ENCODE measurements at regions not wholly inside any gene's neighbourhood (a gene's known extent, or its start where the extent isn't known, plus 50 kb on each side); places are given as distances from the start of the nearest gene placed in this dataset.

DNA sequence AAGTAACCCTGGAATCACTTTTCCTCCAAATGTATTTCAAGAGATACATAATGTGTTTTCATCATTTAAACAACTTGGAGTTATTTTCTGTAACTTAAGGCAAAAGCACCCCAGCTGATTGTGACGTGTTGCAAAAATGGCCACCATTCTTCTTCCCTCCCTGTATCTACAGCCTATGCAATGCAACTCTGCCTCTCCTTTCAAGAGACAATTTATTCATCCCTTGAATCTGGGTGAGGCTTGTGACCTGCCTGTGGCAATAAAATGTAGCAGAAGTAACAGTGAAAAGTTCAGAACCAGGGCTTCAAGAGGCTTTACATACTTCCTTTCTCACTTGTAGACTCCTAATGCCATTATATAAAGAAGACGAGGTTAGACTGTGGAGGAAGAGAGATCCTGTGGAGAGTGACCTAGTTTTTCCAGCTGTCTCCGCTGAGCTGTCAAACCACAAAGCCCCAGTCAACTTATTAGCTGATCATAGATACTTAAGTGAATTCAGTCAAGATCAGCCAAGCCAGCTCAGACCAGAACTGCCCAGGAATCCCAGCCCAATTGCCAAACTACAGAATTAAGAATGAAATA lies 81.0 kb upstream of the KLF3 start:
- no peak overlapping the region for H3K4me3 Mint-ChIP-seq
- H3K36me3 Mint-ChIP-seq (ENCODE audit: low read depth) = no peaks in the 10 kb centered on the region
- peaks cover 17% of the 10 kb centered on the region for H3K4me1 Mint-ChIP-seq (ENCODE audit: low read depth)

DNA sequence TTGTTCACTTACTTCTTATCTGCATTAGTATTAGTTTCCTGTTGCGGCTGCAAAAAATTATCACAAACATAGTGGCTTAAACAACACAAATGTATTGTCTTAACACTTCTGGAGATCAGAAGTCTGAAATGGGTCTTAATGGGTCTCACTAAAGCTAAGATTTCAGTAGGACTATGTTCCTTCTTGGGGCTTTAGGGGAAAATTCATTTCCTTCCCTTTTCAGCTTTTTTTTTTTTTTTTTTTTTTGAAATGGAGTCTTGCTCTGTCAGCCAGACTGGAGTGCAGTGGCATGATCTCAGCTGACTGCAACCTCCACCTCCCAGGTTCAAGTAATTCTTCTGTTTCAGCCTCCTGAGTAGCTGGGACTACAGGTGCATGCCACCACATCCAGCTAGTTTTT lies 78.1 kb upstream of the KLF3 start:
- peak overlapping the region; percentile 29 for H3K27ac Mint-ChIP-seq
- H3K36me3 Mint-ChIP-seq (ENCODE audit: low read depth) = no peaks in the 10 kb centered on the region
- H3K4me3 Mint-ChIP-seq = no peak overlapping the region
- peaks cover 17% of the 10 kb centered on the region for H3K4me1 Mint-ChIP-seq (ENCODE audit: low read depth)
- H3K9me3 Mint-ChIP-seq = peaks cover 6% of the 10 kb centered on the region
- peaks cover 3% of the 10 kb centered on the region for H3K27me3 Mint-ChIP-seq

More for the DNA sequence above, 81.0 kb upstream of the KLF3 start:
- no peak overlapping the region for H3K27ac Mint-ChIP-seq
- H3K9me3 Mint-ChIP-seq = peaks cover 3% of the 10 kb centered on the region
- peaks cover 3% of the 10 kb centered on the region for H3K27me3 Mint-ChIP-seq

DNA sequence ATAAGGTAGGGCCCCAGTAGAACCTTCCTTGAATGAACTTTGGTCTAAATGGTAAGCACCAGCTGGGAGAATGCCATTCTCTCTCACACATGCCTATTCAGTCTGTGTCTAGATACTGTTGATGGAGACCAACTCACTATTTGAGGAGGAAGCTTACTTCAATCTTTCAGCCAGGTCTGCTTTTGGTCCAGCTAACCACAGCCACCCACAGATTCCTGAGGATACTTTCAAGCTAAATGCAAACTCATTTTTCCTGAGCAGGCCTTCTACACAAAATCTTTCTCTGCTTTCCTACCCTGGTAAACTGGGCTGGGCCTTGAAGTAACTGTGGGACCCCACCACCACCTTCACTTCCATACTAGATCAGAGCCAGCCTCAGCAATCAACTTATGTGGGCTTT lies 76.9 kb upstream of the KLF3 start:
- Mint-ChIP-seq H3K36me3 (ENCODE audit: low read depth) (no peaks in the 10 kb centered on the region), H3K4me1 (ENCODE audit: low read depth) (peaks cover 17% of the 10 kb centered on the region), H3K27me3 (peaks cover 3% of the 10 kb centered on the region), H3K4me3 (no peak overlapping the region), H3K27ac (no peak overlapping the region), H3K9me3 (peaks cover 12% of the 10 kb centered on the region)

DNA sequence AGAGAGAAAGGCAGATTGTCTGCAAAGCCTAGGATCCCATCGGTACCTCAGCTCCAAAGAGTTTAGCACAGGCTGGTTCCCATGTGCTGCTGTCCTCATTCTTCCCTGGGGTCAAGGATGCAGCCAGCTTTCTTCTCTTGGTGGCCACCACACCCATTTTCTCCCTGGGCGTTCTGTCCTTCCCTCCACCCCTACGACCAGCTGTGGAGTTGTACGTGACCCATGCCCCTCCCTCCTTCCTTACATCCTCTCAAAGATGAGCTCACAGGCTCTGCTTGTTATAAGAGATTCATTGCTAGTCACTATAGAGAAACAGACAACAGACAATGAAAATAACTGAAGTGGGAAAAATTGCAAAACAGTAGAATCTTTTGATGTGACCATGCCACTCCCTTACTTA lies 74.0 kb upstream of the KLF3 start:
- H3K4me1 Mint-ChIP-seq (ENCODE audit: low read depth) = peaks cover 5% of the 10 kb centered on the region
- no peak overlapping the region for H3K27ac Mint-ChIP-seq
- H3K9me3 Mint-ChIP-seq = peaks cover 11% of the 10 kb centered on the region
- peaks cover 3% of the 10 kb centered on the region for H3K27me3 Mint-ChIP-seq
- H3K36me3 Mint-ChIP-seq (ENCODE audit: low read depth) = no peaks in the 10 kb centered on the region
- no peak overlapping the region for H3K4me3 Mint-ChIP-seq

DNA sequence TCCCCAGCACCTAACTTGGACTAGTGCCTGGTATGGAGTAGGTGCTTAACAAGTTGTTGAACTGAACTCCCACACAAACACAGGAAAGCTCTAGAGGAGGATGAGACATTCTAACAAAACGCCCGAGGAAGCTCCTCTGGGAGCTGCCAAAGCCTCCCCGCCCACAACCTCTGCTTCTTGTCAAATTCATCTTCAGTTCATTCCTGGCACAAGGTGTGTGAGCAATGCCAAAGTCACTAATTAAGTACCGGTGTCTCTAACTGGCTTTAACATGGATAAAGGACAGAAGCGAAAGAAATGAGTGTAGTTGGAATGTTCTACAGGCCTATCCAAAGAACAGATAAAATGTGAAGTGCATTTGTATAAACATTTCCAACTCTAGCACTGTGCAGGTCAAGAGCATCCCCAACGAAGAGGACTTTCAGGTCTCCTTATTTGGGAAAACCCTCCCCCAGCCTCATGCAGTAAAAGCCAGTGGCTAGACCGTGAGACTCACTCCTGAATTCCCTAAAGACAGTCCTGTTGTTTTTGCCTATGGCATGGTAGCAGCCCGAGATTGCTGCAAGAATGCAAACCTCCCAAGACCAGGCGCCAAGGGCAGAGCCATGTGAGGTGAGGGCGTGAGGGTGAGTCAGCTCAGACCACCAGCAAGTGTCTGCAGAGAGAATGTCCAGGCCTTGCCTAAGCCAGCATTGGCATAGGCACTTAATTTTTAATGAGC lies 72.2 kb upstream of the KLF3 start:
- Mint-ChIP-seq H3K27ac (no peak overlapping the region), H3K4me3 (no peak overlapping the region), H3K4me1 (ENCODE audit: low read depth) (no peaks in the 10 kb centered on the region), H3K27me3 (no peaks in the 10 kb centered on the region), H3K9me3 (peaks cover 9% of the 10 kb centered on the region), H3K36me3 (ENCODE audit: low read depth) (no peaks in the 10 kb centered on the region)

DNA sequence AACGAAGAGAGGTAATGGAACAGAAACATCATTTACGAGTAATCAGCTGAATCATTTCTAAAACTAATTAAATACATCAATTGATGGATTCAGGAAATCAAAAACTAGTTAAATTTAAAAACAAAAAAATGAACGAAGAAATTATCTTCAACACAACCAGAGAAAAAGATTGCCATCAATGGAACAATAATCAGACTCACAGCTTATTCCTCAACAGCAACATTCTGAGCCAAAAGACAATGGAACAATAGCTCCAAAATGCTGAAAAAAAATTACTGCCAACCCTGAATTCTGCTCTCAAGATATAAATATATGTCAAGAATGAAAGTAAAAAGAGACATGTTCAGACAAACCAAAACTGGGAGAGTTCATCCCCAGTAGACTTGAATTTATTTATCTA lies 65.5 kb upstream of the KLF3 start:
- Mint-ChIP-seq H3K4me3 (no peak overlapping the region), H3K27me3 (no peaks in the 10 kb centered on the region), H3K9me3 (no peaks in the 10 kb centered on the region), H3K27ac (no peak overlapping the region), H3K4me1 (ENCODE audit: low read depth) (no peaks in the 10 kb centered on the region), H3K36me3 (ENCODE audit: low read depth) (no peaks in the 10 kb centered on the region)

DNA sequence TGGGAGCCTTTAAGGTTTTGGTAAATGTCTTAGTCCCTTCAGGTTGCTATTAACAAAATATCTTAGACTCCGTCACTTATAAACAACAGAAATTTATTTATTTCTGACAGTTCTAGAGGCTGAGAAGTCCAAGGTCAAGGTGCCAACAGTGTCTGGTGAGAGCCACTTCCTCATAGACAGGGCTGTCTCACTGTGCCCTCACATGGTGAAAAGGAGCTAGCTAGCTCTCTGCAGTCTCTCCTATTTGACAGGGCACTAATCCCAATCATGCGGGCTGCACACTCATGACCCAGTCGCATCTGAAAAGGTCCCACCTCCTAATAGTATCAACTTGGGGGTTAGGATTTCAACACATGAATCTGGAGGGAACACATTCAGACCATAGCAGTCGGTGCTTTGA lies 63.4 kb upstream of the KLF3 start:
- Mint-ChIP-seq H3K4me1 (ENCODE audit: low read depth) (peaks cover 12% of the 10 kb centered on the region), H3K27ac (no peak overlapping the region), H3K36me3 (ENCODE audit: low read depth) (no peaks in the 10 kb centered on the region), H3K27me3 (no peaks in the 10 kb centered on the region), H3K4me3 (no peak overlapping the region), H3K9me3 (no peaks in the 10 kb centered on the region)

DNA sequence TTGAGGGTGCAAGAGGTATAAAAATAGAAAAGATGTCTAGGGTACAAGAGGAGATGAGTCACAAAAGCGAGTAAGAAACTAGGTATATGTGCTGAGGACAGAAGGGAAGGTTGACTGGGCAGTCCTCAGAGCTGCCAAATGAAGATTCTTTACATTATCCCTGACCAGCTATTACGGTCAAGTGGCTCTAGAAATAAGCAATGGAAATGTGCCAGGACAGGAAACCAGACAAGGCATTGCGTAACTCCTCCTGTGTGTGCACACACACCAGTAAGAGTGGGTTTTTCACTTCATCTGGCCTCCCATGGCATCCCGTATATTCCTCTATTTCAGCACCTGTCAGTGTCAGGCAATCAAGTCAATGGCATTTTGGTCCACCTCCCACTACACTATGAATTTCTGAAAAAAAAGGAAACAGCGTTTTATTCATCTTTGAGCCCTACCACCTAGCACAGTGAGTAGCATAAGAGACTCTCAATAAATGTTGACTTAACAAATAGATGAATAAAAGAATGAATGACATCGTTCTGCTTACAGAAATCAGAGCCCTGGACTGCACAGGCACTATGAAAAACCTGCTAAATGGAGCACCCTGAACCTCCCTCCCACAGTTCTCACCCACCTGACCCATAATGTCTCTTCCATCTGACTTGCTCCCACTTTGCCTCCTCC lies 62.6 kb upstream of the KLF3 start:
- no peak overlapping the region for H3K27ac Mint-ChIP-seq
- no peaks in the 10 kb centered on the region for H3K27me3 Mint-ChIP-seq
- no peaks in the 10 kb centered on the region for H3K36me3 Mint-ChIP-seq (ENCODE audit: low read depth)
- no peaks in the 10 kb centered on the region for H3K9me3 Mint-ChIP-seq
- H3K4me3 Mint-ChIP-seq = no peak overlapping the region
- H3K4me1 Mint-ChIP-seq (ENCODE audit: low read depth) = peaks cover 20% of the 10 kb centered on the region

DNA sequence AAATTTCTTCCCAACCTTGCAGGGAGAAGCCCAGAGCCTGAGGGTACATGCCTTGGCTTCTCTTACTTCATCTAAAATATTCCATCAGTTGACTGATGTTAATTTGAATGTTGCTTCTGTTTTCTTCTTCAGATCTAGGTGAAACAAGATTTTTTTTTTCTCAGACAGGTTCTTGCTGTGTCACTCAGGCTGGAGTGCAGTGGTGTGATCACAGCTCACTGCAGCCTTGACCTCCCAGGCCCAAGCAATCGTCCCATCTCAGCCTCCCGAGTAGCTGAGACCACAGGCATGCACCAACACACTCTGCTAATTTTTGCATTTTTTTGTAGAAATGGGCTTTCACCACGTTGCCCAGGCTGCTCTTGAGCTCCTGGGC lies 62.1 kb upstream of the KLF3 start:
- H3K36me3 Mint-ChIP-seq (ENCODE audit: low read depth) = no peaks in the 10 kb centered on the region
- H3K4me1 Mint-ChIP-seq (ENCODE audit: low read depth) = peaks cover 21% of the 10 kb centered on the region
- H3K27me3 Mint-ChIP-seq = no peaks in the 10 kb centered on the region
- H3K9me3 Mint-ChIP-seq = no peaks in the 10 kb centered on the region
- H3K4me3 Mint-ChIP-seq = no peak overlapping the region
- H3K27ac Mint-ChIP-seq = no peak overlapping the region

DNA sequence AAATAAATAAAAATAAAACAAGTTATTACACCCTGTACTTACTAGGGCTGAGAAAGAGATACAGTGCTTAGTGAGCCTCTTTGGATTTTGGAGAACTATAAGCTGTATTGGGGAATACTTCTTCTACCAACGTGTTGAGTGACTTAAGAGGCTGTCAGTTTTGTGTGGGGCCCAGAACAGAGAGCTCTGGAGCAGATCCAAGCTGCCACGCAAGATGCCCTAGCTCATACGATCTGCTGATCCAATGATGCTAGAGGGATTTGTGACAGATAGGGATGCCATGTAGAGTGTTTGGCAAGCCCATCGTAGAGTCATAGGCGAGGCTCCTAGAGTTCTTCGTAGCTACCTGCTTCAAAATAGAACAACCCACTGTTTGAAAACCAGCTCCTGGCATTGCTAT lies 60.3 kb upstream of the KLF3 start:
- Mint-ChIP-seq H3K4me3 (no peak overlapping the region), H3K27ac (no peak overlapping the region)

DNA sequence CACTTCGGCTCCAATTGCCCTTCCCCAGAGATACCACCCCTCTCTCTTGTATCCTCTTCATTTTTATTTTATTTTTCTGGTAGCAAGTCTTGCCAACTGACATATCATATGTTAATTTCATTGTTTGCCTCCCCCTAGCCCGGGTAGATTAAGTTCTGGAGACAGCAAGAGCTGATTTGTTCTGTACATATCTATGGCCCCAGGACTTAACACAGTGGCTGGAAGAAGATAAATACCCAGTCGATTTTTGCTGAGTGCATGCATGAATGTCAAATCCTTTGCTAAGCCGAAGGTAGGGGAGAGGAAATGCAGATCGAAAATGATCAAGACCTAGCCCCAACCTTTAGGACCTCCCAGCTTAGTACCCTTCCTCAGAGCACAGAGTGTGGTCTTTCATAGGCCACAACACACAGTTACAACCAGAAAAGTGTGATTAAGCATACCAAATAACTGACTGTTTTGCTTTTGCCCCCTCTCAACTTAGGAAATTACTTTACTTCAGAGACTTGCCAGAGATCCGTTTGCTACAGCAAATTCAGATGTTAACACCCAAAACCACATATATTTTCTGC lies 58.7 kb upstream of the KLF3 start:
- H3K27ac Mint-ChIP-seq = no peak overlapping the region
- H3K36me3 Mint-ChIP-seq (ENCODE audit: low read depth) = no peaks in the 10 kb centered on the region
- peaks cover 26% of the 10 kb centered on the region for H3K4me1 Mint-ChIP-seq (ENCODE audit: low read depth)
- H3K4me3 Mint-ChIP-seq = no peak overlapping the region
- H3K27me3 Mint-ChIP-seq = no peaks in the 10 kb centered on the region
- H3K9me3 Mint-ChIP-seq = no peaks in the 10 kb centered on the region

More for the DNA sequence above, 60.3 kb upstream of the KLF3 start:
- no peaks in the 10 kb centered on the region for H3K36me3 Mint-ChIP-seq (ENCODE audit: low read depth)
- peaks cover 21% of the 10 kb centered on the region for H3K4me1 Mint-ChIP-seq (ENCODE audit: low read depth)
- no peaks in the 10 kb centered on the region for H3K27me3 Mint-ChIP-seq
- no peaks in the 10 kb centered on the region for H3K9me3 Mint-ChIP-seq

DNA sequence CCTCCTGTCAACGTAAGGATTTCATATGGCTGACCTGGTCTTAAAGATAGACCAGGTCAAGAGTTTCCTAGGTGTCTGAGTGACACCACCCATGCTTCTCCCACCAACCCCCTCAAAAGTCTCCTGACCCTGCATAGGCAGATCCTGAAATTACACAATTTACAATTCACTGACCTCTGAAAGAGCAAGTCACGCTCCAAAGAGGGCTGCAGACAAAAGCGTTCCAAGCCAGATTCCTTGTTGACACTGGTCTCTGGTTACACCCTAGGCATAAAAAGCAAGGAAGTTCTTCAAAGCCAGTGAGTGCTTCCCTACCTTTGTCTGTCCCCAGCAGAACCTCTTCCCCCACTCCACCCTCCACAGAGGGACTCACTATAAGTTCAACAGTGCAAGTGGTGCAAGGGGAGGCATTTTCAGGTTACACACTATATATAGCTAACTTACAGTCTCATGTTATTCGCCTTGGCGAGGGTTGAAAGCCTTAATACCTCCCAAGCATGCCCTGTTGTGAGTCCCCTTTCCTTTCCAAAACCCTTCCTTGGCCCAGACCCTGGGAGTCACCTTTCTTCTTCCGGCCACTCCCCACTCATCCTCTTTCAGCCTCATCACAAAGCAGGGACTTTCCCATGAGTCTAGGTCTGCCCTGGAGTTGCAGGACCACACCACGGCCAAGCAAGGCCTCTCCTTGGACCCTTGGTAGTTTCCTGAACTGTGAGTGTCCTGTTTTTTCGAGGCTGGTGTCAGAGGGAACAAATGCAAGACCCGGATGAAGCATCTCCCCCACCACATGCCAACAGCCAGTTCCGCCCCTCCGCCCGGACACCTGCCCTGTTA lies 58.0 kb upstream of the KLF3 start:
- no peaks in the 10 kb centered on the region for H3K9me3 Mint-ChIP-seq
- no peaks in the 10 kb centered on the region for H3K27me3 Mint-ChIP-seq
- H3K4me3 Mint-ChIP-seq = no peak overlapping the region
- no peaks in the 10 kb centered on the region for H3K36me3 Mint-ChIP-seq (ENCODE audit: low read depth)
- no peak overlapping the region for H3K27ac Mint-ChIP-seq
- peaks cover 26% of the 10 kb centered on the region for H3K4me1 Mint-ChIP-seq (ENCODE audit: low read depth)

DNA sequence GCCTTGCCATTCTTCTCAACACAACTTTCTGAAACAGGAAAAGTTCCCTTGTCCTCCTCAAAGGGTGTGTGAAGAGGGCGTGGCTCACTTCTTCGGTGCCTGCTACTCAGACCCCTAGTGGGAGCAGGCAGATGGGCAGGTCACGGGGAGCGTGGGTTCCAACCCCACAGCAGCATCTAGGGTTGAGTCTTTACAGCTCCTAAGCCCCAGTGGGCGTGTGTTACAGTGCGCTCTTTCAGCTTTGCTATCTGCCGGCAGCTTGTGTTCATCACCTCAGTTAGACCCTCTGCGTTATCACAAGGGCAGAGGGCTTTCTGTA lies 57.5 kb upstream of the KLF3 start:
- H3K27me3 Mint-ChIP-seq = no peaks in the 10 kb centered on the region
- H3K9me3 Mint-ChIP-seq = no peaks in the 10 kb centered on the region
- no peaks in the 10 kb centered on the region for H3K36me3 Mint-ChIP-seq (ENCODE audit: low read depth)
- H3K4me3 Mint-ChIP-seq = no peak overlapping the region
- no peak overlapping the region for H3K27ac Mint-ChIP-seq
- H3K4me1 Mint-ChIP-seq (ENCODE audit: low read depth) = peaks cover 26% of the 10 kb centered on the region

DNA sequence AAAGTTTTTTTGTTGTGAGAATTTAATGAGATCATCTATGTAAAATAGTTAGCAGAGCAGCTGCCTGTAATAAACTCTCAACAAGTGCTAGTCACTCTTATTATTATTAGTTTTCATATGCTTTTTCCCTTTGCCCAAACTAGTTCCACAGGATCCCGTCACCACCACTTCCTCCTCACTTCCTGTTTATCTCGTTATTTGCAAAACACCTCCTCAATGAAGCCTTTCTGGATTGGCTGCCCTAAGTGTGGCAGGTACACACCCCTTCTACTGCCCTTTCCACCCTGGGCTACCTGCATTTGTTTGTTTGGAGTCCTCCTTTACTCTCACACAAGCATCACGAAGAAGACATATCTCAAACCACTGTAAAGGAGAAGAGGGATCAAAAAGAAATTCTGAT lies 54.4 kb upstream of the KLF3 start:
- Mint-ChIP-seq H3K27ac (no peak overlapping the region), H3K4me1 (ENCODE audit: low read depth) (peaks cover 22% of the 10 kb centered on the region)

DNA sequence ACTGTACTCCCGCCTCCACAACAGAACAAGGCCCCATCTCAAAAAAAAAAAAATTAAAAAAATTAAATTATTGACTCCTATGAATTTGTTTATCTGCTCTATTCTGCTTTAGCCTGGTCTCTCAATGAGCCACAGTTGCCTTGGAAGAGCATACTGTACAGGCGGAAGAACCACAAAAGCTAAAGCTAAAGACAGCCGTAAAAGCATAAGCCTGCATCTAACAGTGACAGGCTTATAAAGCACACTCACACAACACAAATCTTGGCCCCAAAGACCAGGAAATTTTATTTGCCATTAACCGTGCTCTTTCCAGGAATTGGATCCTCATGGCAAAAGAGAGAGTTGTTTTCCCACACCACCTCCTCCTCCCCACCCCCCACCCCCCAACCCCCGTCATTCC lies 53.5 kb upstream of the KLF3 start:
- no peak overlapping the region for H3K4me3 Mint-ChIP-seq
- H3K36me3 Mint-ChIP-seq (ENCODE audit: low read depth) = no peaks in the 10 kb centered on the region
- no peaks in the 10 kb centered on the region for H3K9me3 Mint-ChIP-seq
- H3K27ac Mint-ChIP-seq = no peak overlapping the region
- peaks cover 22% of the 10 kb centered on the region for H3K4me1 Mint-ChIP-seq (ENCODE audit: low read depth)
- H3K27me3 Mint-ChIP-seq = no peaks in the 10 kb centered on the region

More for the DNA sequence above, 54.4 kb upstream of the KLF3 start:
- Mint-ChIP-seq H3K36me3 (ENCODE audit: low read depth) (no peaks in the 10 kb centered on the region), H3K27me3 (no peaks in the 10 kb centered on the region), H3K9me3 (no peaks in the 10 kb centered on the region), H3K4me3 (no peak overlapping the region)
